Stimulated activated CD8-positive, alpha-beta memory T cell treated with anti-CD3 and anti-CD28 coated beads, Interleukin-7, amount 100 ng/mL, for 4 hours (primary cell): ENCODE measurements at regions not wholly inside any gene's neighbourhood (a gene's known extent, or its start where the extent isn't known, plus 50 kb on each side); places are given as distances from the start of the nearest gene placed in this dataset.

Experiments used
- DNase-seq, 2 donors: peaks; one replicate each; pipeline ENCODE4 v3.0.0-alpha.2; 2020; ENCODE audit warnings: low read depth in 2 of 2

DNA sequence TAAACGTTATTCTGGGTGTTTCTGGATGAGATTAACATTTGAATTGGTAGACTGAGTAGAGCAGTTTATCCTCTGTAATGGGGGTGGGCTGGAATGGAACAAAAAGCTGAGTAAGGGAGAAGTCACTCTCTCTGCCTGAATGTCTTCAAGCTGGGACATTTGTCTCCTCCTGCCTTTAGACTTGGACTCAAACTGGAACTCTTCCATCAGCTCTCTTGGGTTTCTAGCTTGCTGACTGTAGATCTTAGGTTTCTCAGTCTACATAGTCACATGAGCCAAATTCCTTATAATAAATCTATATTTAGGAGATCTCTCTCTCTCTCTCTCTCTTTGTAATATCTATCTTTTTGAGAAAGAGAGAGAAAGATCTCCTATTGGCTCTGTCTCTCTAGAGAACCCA lies 553.3 kb upstream of the CDH11 start:
- DNase-seq: no peak

DNA sequence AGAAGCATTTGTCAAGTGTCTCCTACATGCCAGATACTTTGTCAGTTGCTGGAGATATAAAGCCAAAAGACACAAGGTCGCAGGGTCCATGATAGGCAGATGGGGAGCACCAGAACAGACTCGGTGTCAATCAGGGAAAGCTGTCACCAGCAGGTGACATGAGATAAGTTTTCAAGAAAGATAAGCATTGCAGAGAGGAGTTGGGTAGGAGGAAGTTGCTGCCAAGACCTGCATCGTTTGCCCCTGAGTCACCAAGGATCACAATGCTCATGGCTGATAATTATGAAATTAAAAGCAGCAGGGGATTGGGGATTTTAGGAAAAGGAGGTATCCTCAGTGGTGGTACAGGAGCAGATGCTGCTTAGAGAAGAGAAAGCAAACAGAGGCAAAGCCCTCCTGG lies 551.1 kb upstream of the CDH11 start:
- DNase-seq: no peak

DNA sequence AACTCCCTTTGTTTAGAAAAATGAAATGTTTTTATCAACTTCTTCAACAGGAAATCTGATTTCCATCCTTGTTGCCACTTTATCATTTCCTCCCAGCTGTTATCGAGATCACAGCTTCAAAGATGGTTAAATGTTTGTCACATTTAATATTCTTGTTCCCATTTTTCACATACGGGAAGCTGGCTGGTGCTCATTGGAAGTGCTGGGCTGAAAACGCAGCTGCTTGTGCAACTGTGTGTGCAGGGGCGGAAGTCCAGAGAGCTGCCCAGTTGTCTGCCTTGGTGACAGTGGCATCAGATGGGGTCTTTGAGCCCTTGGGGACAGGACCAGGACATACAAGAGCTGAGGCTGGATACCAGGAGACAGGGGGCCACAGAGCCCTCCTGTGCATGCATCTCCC lies 549.2 kb upstream of the CDH11 start:
- DNase-seq: no peak

DNA sequence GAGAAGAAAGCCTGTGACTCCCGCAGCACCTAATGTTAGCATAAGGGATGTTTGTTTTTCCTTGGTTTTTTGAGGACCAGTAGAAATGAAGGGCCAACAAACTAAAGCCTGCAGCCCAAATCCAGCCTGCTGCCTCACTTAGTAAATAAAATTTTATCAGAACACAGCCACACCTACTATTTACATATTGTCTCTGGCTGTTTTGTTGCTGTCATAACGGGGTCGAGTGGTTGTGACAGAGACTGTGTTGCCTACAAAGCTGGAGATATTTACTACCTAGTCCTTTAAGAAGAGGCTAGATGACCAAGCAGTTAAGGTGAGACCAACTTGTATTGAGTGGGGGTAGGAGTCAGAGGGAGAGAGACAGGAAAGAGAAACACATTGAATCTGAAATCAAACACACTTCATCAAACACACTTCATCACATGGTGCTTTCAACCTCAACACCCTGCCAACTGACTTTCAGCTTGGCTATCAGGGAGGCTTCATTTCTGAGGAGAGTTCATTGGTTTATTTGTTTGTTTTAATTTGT lies 546.3 kb upstream of the CDH11 start:
- no peak for DNase-seq

DNA sequence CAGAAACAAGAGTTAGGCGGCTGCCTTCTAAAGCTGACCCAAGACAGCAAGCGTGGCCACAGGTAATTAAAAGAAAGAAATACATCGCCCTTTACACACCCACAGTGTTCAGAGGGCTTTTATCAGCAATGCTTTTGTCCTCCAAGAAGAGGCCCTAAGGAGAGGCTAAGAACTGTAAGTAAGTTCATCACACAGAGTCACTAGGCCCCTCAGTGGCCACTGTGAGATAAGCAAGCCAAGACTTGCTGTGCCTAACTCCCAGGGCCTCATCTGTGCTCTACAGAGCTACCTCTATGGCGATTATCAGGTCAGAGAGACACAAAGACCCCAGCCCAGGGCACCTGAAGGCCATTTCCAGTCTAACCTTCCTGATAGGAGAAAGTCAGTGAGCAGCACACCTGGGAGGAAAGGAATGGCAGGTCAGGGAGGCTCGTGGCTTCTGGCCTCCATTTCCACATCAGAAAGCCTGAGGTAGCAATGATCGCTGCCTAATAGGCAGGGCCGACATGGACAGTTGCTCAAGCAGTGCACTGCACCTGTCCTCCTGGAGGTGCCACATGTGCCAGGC lies 545.2 kb upstream of the CDH11 start:
- no peak for DNase-seq

DNA sequence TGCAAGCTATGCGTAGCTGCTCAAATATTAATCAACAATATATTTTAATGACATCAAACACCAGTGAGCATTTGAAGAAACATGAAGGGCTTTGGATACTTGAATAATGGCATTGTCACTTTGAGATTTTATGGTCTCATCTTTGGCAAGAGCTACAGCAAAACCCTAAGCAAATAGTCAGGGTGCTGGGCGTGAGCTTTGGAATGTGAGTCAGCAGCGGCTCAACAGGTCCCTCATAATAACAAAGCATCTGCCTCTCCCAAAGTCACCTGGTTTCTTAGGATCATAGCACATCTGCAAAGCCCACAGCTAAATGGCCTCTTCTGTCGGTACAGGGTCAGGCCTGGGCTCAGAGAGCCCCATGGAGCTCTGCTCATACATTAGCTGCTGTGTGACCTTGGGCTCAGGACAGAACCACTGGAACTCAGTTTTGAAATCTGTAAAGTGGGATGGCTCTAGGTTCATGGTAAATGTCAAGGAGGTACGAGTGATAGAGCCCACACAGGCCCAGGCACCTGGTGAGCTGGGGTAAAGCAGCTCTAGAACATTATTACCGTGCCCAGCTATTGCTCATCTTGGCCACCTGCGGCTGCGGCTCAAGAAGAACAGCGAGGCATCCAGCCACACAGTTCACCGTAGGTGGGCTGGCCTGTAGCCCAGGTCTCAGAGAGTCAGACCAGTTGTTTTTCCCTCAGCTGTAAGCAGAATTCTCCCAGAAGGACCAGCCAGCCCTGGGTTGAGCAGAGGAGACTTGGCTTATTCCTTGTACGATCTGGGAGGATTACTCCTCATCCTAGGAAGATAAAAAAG lies 544.5 kb upstream of the CDH11 start:
- no peak for DNase-seq

DNA sequence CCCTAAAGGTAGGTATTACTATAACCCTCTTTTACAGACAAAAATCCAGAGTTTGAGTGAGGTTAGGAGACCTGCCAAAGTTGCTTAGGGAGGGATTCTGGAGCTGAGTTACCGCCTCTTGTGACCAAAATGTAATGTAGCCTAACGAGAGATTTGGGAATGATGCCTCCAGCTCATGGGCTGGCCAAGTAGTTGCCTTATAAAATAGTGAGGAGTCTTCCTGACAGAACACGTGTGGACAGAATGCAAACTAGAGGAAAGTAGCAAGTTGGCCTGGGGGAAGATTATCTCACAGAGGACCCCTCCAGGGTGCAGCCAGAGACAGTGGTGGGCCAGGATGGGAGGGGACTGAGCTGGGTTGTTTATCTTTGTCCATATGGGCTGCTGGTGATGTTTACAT lies 543.7 kb upstream of the CDH11 start:
- no peak for DNase-seq

DNA sequence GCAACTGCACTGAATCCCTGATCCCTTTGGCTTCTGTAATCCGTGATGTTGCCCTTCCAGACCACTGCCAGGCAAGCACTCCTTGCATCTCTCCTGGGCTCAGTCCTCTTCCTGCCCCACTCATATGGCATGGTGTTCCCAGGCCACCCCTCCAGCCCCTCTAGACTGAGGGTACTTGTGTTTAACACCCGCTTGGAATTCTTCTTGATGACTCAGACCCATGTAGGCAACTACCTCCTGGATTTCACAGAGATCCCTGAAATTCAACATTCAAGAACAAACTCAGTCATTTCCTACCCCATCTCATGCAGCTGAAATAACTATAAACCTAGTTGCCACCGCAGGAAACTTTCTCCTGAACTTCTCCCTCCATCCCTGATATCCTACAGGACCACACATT lies 541.9 kb upstream of the CDH11 start:
- DNase-seq: no peak

DNA sequence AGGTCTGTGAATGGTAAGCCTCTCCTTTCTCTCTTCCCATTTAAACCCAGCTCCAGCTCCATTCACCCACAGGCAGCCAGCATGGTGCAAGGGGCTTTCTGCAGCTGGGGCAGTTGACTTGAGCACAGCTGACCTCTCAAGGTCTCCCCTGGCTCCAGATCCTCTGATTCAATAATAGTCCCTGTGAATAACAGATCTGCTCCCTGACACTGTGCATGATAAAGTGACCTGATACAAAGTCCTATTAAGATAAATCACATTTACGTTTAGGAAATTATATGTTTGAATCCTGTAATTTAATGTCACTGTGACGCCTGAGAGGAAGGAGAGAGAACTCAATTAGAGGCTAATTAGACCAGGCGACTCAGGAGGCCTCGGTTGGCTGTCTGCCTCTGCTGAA lies 540.4 kb upstream of the CDH11 start:
- DNase-seq: no peak

DNA sequence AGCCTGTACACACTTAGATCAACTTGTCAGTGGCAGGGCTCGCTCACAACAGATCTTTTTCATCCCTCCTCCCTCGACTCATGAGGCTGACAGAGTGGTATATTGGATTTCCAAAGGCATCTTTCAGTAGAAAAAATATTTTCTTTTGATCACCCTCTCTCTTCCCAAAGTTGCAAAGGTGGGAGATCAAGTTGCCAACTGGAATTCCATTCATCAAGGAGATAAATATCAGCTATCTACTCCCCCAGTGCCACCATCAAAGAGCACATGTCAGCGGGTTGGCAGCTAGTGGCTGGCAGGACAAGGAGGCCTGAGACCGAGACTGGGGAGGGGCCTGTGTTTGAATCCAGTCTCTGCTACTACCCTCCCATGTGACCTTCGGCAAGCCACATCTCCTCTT lies 539.7 kb upstream of the CDH11 start:
- no peak for DNase-seq

DNA sequence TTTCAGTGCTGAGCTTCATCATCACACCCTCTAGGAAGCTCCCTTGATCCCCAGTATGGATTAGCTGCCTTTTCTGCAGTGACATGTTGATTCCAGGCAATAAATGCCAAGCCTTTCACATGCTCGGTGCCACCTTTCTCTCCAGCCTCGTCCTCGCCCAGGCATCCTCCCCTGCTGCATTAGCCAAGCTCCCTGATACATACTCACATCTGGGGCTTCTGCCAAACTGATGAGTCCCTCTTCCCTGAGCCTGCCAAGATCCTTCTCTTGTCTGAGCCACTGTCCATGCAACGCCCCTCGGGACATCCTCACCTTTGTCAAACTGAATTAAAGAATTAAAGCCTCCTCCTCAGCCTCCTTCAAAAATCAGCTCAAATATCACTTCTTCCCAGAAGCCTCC lies 538.5 kb upstream of the CDH11 start:
- no peak for DNase-seq

DNA sequence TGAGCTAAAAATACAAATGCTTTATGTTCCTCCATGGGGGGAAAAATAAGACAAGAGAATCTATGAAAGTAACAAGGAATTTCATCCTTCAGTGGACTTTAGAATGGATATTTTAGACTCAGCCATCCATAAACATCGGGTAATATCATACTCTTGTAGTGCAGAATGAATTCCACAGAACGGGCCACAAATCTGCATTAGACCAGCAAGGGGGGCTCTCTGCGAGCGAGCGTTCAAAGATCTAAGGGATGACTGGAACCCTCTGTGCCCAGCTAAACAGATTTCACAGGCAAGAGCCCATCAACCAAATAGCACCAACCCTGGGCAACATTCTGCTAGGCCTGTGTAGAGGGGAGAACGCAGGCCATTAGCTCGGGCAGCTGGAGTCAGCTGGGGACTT lies 537.9 kb upstream of the CDH11 start:
- no peak for DNase-seq

DNA sequence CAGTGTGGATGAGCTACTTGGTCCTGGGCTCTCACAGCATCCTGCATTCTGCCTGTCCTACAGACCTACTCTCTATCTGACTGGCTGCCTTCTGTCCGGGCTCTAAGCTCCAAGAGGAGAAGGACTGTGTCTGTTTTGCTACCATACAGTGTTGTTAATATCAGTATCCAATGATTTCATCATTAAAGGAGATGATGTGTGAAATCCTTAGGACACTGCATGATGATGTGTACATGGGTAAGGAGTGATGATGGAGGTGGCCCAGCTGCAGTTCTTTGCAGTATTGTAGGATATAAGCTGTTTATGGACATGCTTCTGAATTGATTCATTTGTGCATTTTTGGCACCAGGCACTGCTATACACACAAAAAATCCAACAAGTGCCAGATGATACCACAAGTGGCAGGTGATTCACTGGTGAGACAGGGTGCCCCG lies 536.9 kb upstream of the CDH11 start:
- no peak for DNase-seq

DNA sequence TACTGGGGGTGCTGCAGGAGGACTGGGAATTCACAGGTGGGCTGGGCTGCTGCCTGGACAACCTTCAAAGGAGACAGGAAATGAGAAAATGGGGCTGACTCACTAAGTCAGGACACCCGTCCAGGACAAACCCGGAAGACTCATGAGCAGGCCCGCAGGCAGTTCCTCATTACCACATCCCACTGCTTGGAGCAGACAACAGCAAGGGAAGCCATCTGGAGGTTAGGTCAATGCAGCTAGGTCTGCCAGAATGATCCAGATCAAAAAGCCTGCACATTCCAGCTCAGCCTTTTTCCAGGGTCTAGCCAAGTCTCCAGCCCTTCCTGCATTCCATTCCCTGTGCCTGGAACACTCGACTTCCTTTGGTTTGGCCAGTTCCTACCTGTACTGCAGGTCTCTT lies 536.5 kb upstream of the CDH11 start:
- no peak for DNase-seq

DNA sequence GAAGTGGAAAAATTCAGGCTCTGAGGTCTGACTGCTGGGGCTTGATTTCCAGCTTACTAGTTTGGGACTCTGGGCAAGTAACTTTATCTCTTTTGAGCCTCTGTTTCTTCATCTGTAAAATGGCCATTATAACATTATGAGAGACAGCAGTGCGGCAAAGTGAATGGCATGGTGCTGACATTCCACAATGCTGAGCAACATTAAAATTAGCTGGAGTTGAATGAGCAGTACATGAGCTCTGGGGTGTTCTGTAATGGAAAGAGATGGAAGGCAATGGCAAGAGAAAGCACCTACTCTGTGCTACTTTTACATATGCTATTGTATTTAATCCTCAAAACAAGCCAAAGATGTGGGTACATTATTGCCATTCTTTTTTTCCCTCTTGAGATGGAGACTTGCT lies 535.7 kb upstream of the CDH11 start:
- DNase-seq: no peak

DNA sequence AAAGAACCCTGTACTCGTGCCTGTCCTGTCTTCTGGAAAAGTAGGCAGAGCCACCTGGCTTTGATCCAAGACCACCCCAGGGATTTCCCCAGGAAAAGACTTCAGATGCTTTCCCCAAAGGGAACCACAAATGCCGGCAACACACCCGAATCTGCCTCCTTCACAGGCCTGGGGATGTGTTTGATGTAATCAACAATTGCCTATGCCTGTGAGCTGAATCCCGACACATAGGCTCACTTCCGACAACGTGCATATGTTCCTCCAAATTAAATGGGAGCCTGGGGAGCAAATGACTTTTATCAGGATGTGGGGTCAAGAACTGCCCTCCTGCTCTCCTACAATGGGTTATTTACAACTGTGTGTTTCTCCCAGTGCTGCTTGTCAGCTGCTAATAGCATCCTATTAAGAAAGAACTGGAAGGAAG lies 535.2 kb upstream of the CDH11 start:
- no peak for DNase-seq

DNA sequence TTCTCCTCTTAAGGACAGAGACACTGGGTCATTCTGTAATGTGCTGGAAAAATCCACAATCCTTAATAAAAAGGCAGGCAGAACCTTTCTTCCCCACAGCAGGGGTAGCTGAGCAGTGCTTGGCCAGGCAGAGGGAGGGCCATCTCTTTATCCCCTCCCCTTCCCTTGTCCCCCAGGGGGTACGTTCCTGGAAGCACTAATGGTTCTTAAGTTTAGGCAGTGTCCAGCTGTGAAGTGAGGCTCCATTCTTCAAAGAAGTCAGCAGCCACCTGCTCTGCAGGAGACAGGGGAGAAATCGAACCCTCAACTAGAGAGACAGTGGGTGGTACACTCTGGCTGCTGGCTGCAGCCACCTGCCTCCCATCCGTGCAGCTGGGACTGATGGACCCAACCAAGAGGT lies 533.9 kb upstream of the CDH11 start:
- no peak for DNase-seq

DNA sequence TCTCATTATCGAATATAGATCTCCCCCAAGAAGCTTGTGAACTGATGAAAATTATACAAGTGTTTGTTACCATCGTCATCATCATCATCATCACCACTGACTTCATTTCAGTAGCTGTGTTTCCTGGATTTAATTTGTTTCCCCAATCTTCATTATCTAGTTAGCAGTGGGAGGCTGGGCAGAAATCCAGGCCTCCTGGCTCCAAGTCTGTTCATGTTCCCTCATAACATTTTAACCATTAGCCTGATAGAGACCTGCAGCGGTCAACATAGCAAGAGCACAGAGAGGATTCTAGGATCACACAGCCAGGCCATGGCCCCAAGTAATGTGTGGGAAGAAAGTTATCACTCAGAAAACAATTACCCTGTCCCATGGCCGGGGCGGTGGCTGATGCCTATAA lies 526.2 kb upstream of the CDH11 start:
- no peak for DNase-seq

DNA sequence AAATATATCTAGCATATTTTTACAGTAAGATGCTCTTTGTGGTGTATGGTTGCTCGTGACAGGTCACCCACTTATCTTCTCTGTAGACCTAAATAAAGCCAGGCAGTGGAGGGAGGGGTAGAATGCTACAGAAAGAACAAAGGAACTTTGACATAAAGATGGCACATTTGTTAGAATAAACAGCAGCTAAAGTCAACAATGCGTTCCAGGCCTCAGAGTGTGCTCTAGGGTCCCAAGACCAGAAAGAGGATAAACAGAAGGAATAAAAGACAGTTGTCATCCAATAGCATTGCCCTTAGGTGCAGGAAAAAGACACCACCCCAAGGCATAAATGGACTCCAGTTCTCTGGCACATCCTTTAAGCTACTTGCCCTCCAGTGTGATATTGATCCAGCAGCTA lies 523.0 kb upstream of the CDH11 start:
- no peak for DNase-seq

DNA sequence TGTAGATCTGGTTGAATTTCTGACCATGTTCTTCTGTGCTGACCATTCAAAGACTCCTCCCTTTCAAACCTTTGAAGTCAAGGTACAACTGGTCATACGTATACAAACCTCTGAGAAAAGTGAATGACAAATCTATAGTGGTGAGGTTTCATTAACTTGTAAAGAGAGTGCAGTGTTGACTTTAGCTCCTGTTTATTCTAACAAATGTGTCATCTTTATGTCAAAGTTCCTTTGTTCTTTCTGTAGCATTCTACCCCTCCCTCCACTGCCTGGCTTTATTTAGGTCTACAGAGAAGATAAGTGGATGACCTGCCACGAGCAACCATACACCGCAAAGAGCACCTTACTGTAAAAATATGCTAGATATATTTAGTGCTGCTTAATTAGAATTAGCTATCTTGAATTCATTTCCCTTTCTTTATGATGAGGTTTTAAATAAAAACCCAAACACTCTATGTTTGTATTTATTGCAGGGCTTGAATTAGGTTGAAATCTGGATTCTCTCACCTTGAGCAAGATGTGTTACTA lies 520.0 kb upstream of the CDH11 start:
- no peak for DNase-seq

DNA sequence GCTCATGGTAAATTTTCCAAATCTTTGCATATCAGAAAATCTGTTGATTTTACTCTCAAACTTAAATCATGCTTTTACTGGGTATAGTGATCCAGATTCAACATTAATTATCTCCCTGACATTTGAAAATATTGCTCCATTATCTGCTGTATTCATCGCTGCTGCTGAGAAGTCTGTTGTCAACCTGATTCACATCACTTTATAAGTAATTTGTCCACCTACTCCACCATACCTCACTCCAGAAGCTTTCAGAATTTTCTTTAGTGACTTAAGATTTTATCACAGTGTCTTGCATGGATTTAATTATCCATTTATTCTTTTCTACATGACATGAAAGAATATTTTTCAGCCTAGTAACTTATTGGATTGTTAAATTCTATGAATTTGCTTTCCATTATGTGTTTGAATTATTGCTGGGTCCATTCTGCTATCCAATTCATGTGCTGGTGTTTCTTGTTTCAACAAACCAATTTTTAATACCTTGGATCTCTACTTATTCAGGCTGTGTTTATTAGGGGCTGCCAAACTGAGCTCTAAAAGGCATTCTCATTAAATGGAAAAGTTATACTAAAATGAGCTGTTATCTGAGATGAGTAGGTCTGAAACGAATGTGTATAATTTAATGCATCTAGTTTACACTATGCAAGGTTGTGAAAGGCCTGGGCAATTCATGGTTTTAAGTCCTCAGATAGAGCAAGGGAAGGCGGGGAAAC lies 519.3 kb upstream of the CDH11 start:
- DNase-seq: no peak

DNA sequence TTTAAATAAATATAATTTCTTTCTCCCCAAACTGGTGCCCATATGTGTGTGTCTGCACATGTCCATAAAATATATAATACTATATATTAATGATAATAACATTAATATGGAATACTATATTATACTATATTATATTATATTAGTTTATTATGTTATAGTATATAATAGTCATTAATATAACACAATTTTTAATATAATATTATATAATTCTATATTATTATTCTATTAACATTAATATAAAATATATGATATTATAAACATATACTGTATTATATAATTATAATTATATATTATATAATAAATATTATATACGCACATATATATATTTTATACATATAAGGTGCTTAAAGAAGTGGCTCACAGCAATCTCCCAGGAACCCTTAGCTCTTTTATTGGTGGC lies 513.0 kb upstream of the CDH11 start:
- no peak for DNase-seq

DNA sequence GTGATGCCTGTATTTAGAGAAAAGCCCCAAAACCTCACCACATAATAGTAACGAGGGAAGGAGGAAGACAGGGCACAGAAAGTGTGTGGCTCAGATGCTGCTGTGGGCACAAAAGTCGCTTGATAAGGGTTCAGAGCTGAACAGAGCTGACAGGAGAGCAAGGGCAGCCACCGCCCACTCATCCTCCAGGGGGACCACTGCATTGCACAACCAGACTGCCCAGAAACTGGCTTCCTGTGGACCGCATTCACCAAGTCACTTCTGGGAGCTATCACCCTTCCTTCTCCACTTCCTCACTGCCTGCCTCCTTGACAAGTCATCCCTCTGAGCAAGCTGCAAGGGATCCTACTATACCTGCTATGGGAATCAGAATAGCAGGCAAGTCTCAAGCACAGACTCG lies 512.4 kb upstream of the CDH11 start:
- DNase-seq: no peak
